Upper lobe of left lung (tissue), 4 donors: ENCODE measurements at regions not wholly inside any gene's neighbourhood (a gene's known extent, or its start where the extent isn't known, plus 50 kb on each side); places are given as distances from the start of the nearest gene placed in this dataset.

ENCODE experiments used
- CTCF ChIP-seq, 6 experiments: fragments of 450-650 bp in 4 of 6; fragments of 200-600 bp in 2 of 6; sonication (generic) in 2 of 6; IDR thresholded peaks; one replicate each; pipeline ENCODE4 v1.5.1; 2016 to 2019; ENCODE audit warnings: antibody characterized with exemption in 6 of 6
- EP300 ChIP-seq, 4 donors: sonication (generic); formaldehyde crosslinking; IDR thresholded peaks; one replicate each; pipeline ENCODE4 v1.5.1; 2017; ENCODE audit warnings: antibody characterized with exemption in 4 of 4, control low read depth in 2 of 4
- POLR2A ChIP-seq, 4 donors: fragments of 450-650 bp; IDR thresholded peaks; one replicate each; pipeline ENCODE4 v1.5.1; 2016 to 2017; ENCODE audit warnings: antibody characterized with exemption in 4 of 4, mild to moderate bottlenecking in 2 of 4

GRCh38 chr11:109958131-109958820 is 134.9 kb upstream of the ZC3H12C start:
- TF ChIP-seq CTCF (IDR thresholded peaks at IDR 0.05) (no peak), EP300 (IDR thresholded peaks at IDR 0.05) (no peak), POLR2A (IDR thresholded peaks at IDR 0.05) (no peak)
